Adrenal gland (tissue), 9 donors: ENCODE measurements at regions not wholly inside any gene's neighbourhood (a gene's known extent, or its start where the extent isn't known, plus 50 kb on each side); places are given as distances from the start of the nearest gene placed in this dataset.

Experiments
- DNase-seq, 7 donors: peaks; one replicate each; pipeline ENCODE4 v3.0.0-alpha.2; 2019 to 2020
- H3K27ac ChIP-seq, 5 donors: fragments of 200-600 bp; sonication (generic) in 4 of 5; 1 replicate in 3 of 5; 2 replicates in 2 of 5; pipeline versions ENCODE4 v1.5.1 to v1.8.0; 2016 to 2020; ENCODE audit warnings: mild to moderate bottlenecking in 1 of 5
- H3K27me3 ChIP-seq: fragments of 200-600 bp; 2 replicates; pipeline ENCODE4 v1.8.0; 2021
- H3K36me3 ChIP-seq, 2 donors: fragments of 200-600 bp; replicated peaks in 1 of 2; 1 replicate in 1 of 2; 2 replicates in 1 of 2; pipeline versions ENCODE4 v1.5.1 to v1.8.0; 2018 to 2022
- H3K4me1 ChIP-seq, 2 donors: fragments of 200-600 bp; replicated peaks in 1 of 2; 1 replicate in 1 of 2; 2 replicates in 1 of 2; pipeline versions ENCODE4 v1.5.1 to v1.8.0; 2018 to 2021
- H3K4me3 ChIP-seq, 4 donors: fragments of 200-600 bp; sonication (generic) in 3 of 4; one replicate each; pipeline ENCODE4 v1.5.1; 2016 to 2018
- H3K9me3 ChIP-seq, 3 donors: fragments of 200-600 bp; sonication (generic) in 1 of 3; replicated peaks in 1 of 3; 1 replicate in 2 of 3; 2 replicates in 1 of 3; pipeline versions ENCODE4 v1.5.1 to v1.8.0; 2016 to 2021
- POLR2A ChIP-seq, 2 donors: fragments of 450-650 bp; IDR thresholded peaks; one replicate each; pipeline ENCODE4 v1.6.1; 2017; ENCODE audit warnings: antibody characterized with exemption in 2 of 2, mild to moderate bottlenecking in 2 of 2, moderate library complexity in 1 of 2
- WGBS, 4 donors: extraction: QIAGEN DNeasy Blood & Tissue Kit in 2 of 4; methylation state at CpG; one replicate each; pipeline versions ENCODE4 v1.1.5 to v1.1.7; 2013 to 2017; 5-methylcytosine and 5-hydroxymethylcytosine counted together
- intact Hi-C, 2 donors: fragments of 100-400 bp; cut with DNase I; formaldehyde crosslinking; loops; one replicate each; pipeline versions ENCODE4 v1.14.1 to v1.15.0; 2022 to 2023
- TF ChIP-seq, protein P1 (sequence below), 6 experiments: fragments of 450-650 bp in 4 of 6; fragments of 200-600 bp in 2 of 6; sonication (generic) in 1 of 6; IDR thresholded peaks; 1 replicate in 5 of 6; 2 replicates in 1 of 6; pipeline versions ENCODE4 v1.5.1 to v1.8.0; 2016 to 2021; ENCODE audit warnings: antibody characterized with exemption in 6 of 6, mild to moderate bottlenecking in 2 of 6, moderate library complexity in 1 of 6
- donor health status: healthy with polysubstance abuse.
- donor health status: Bipolar disorder and iron deficiency.
- donor health status: DM: yes; HTN: yes; CAD: no.
- donor health status: DM: no; HTN: no; CAD: no.
- donor health status: DM: no; HTN: no; CAD: no.

DNA sequence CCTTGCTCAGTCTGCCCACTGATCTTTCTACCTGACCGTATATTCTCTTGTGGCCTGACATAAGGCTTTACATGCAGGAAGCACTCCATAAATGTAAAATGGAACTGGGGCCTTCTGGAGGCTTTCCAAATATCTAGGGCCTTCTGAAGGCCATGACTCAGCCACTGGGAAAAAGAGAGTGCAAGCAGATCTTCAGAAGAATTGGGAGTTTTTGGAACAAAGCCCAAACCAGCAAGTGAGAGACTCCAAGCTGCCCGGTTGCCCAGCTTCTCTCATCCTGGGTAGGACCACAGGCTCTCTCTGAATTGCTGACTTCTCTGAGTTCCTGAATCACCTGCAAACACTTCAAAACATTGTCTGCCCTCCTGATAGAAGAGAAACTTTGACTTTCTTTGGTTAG is 107.9 kb upstream of the BMAL1 start:
- no peaks in the 10 kb centered on the region for H3K4me1 ChIP-seq
- H3K27me3 ChIP-seq = no peaks in the 10 kb centered on the region
- intact Hi-C loops = no loop called here
- peak; percentile 35 to 66 (median 56) for DNase-seq
- 9 to 62% (median 43%) methylated on average over 2 of the region's 2 CpGs for WGBS, 4 donors
- H3K9me3 ChIP-seq = no peaks in the 10 kb centered on the region
- no peak overlapping the region for H3K4me3 ChIP-seq
- no peaks in the 10 kb centered on the region for H3K36me3 ChIP-seq
- no peak overlapping the region for H3K27ac ChIP-seq
- TF ChIP-seq, protein P1, sequence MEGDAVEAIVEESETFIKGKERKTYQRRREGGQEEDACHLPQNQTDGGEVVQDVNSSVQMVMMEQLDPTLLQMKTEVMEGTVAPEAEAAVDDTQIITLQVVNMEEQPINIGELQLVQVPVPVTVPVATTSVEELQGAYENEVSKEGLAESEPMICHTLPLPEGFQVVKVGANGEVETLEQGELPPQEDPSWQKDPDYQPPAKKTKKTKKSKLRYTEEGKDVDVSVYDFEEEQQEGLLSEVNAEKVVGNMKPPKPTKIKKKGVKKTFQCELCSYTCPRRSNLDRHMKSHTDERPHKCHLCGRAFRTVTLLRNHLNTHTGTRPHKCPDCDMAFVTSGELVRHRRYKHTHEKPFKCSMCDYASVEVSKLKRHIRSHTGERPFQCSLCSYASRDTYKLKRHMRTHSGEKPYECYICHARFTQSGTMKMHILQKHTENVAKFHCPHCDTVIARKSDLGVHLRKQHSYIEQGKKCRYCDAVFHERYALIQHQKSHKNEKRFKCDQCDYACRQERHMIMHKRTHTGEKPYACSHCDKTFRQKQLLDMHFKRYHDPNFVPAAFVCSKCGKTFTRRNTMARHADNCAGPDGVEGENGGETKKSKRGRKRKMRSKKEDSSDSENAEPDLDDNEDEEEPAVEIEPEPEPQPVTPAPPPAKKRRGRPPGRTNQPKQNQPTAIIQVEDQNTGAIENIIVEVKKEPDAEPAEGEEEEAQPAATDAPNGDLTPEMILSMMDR (IDR thresholded peaks at IDR 0.05) = no peak
- TF ChIP-seq POLR2A (IDR thresholded peaks at IDR 0.05) = no peak

- Histone ChIP-seq H3K36me3 (no peaks in the 10 kb centered on the region), H3K4me3 (no peak overlapping the region), H3K9me3 (no peaks in the 10 kb centered on the region), H3K4me1 (no peaks in the 10 kb centered on the region), H3K27me3 (no peaks in the 10 kb centered on the region), H3K27ac (no peak overlapping the region)
- intact Hi-C loops = no loop called here
- WGBS, 4 donors = 73 to 80% (median 77%) methylated on average over 6 of the region's 6 CpGs
- no peak for TF ChIP-seq POLR2A (IDR thresholded peaks at IDR 0.05)
- TF ChIP-seq, protein P1 (IDR thresholded peaks at IDR 0.05) = no peak
- no peak for DNase-seq
These were observed 103.5 kb upstream of the BMAL1 start for GRCh38 chr11:13174090-13174489.

- TF ChIP-seq POLR2A (IDR thresholded peaks at IDR 0.05) = no peak
- TF ChIP-seq, protein P1 (IDR thresholded peaks at IDR 0.05) = peak in 5 of 6 experiments; percentile 34 to 55 (median 40)
- Histone ChIP-seq H3K27ac (no peak overlapping the region), H3K36me3 (no peaks in the 10 kb centered on the region), H3K4me3 (no peak overlapping the region), H3K27me3 (no peaks in the 10 kb centered on the region), H3K4me1 (peaks cover 0 to 6% of the 10 kb centered on the region in 2 donors), H3K9me3 (no peaks in the 10 kb centered on the region)
- intact Hi-C loops = loop anchor here (5.0 to 10.0 kb wide), 2 partner anchors 216 to 218 kb away; no protein-coding TSS in a partner anchor
- DNase-seq = peak in 1 of 7 donors; percentile 25
- 12 to 19% (median 14%) methylated on average over 6 of the region's 6 CpGs for WGBS, 4 donors
These were observed 94.3 kb upstream of the BMAL1 start for GRCh38 chr11:13183094-13183825.

GRCh38 chr11:13183826-13184196 is 93.8 kb upstream of the BMAL1 start:
- Histone ChIP-seq H3K36me3 (no peaks in the 10 kb centered on the region), H3K4me3 (no peak overlapping the region), H3K27ac (no peak overlapping the region), H3K4me1 (peaks cover 0 to 6% of the 10 kb centered on the region in 2 donors), H3K27me3 (no peaks in the 10 kb centered on the region), H3K9me3 (no peaks in the 10 kb centered on the region)
- 84 to 95% (median 91%) methylated on average over 1 of the region's 1 CpG for WGBS, 4 donors
- TF ChIP-seq POLR2A (IDR thresholded peaks at IDR 0.05) = no peak
- TF ChIP-seq, protein P1 (IDR thresholded peaks at IDR 0.05) = no peak
- intact Hi-C loops = loop anchor here (5.0 to 10.0 kb wide), 2 partner anchors 217 to 219 kb away; no protein-coding TSS in a partner anchor
- DNase-seq = no peak
